ENCODE measurements at regions not wholly inside any gene's neighbourhood (a gene's known extent, or its start where the extent isn't known, plus 50 kb on each side); places are given as distances from the start of the nearest gene placed in this dataset.

GRCh38 chr1:101451888-101452287, 215.1 kb downstream of the S1PR1 start:
- no peak for TF ChIP-seq CTCF (IDR thresholded peaks at IDR 0.05)
- no peak for TF ChIP-seq POLR2AphosphoS5 (IDR thresholded peaks at IDR 0.05)
